ENCODE measurements at regions not wholly inside any gene's neighbourhood (a gene's known extent, or its start where the extent isn't known, plus 50 kb on each side); places are given as distances from the start of the nearest gene placed in this dataset.

GRCh38 chr4:178063568-178063967, 621.3 kb upstream of the AGA start:
- no peak for TF ChIP-seq CTCF (IDR thresholded peaks at IDR 0.05 in 8 of 11, conservative IDR thresholded peaks at IDR 0.05 in 3 of 11)
- TF ChIP-seq POLR2AphosphoS5 (IDR thresholded peaks at IDR 0.05), result no peak
- TF ChIP-seq POLR2A (IDR thresholded peaks at IDR 0.05), result no peak
